GM13977 (cell line): ENCODE measurements at regions not wholly inside any gene's neighbourhood (a gene's known extent, or its start where the extent isn't known, plus 50 kb on each side); places are given as distances from the start of the nearest gene placed in this dataset.
"Not testable (repeated sequence)": the region's sequence is repeated elsewhere in the genome, so short reads cannot be mapped to it uniquely, and the experiment has no call there.

Experiments used
- DNase-seq: peaks from one replicate; pipeline ENCODE4 v3.0.0; 2012; ENCODE audit warnings: low spot score
- in situ Hi-C: fragments of 300-500 bp; cut with MboI; formaldehyde crosslinking; loops from one replicate; pipeline ENCODE4 v1.12.0; 2022; ENCODE audit warnings: low sequenced_read_pairs, low pct_unique_long_range_greater_than_20kb, mixed read lengths, inconsistent platforms; ENCODE audit not compliant: unreplicated experiment
- TF ChIP-seq, protein P1 (sequence below): IDR thresholded peaks from 2 replicates; pipeline ENCODE4 v1.5.1; 2012; ENCODE audit warnings: mild to moderate bottlenecking, control low read depth; ENCODE audit not compliant: insufficient read depth; ENCODE audit errors: extremely low read depth, missing control alignments

DNA sequence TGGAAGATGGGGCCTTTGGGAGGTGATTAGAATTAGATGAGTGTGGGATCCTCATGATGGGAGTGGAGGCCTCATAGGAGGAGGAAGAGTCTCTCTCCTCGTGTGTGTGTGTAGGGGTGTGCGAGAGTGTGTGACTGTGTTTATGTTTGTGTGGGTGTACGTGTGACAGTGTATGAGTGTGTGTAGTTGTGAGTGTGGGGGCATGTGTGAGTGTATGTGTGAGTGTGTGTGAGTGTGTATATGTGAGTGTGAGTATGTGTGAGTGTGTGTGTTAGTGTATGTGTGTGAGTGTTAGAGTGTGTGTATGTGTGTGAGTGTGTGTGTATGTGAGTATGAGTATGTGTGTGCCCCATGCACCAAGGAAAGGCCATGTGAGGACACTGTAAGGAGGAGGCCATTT lies 68.2 kb upstream of the SMIM15 start:
- in situ Hi-C loops = no loop called here
- DNase-seq = no peak
- TF ChIP-seq, protein P1, sequence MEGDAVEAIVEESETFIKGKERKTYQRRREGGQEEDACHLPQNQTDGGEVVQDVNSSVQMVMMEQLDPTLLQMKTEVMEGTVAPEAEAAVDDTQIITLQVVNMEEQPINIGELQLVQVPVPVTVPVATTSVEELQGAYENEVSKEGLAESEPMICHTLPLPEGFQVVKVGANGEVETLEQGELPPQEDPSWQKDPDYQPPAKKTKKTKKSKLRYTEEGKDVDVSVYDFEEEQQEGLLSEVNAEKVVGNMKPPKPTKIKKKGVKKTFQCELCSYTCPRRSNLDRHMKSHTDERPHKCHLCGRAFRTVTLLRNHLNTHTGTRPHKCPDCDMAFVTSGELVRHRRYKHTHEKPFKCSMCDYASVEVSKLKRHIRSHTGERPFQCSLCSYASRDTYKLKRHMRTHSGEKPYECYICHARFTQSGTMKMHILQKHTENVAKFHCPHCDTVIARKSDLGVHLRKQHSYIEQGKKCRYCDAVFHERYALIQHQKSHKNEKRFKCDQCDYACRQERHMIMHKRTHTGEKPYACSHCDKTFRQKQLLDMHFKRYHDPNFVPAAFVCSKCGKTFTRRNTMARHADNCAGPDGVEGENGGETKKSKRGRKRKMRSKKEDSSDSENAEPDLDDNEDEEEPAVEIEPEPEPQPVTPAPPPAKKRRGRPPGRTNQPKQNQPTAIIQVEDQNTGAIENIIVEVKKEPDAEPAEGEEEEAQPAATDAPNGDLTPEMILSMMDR = no peak

DNA sequence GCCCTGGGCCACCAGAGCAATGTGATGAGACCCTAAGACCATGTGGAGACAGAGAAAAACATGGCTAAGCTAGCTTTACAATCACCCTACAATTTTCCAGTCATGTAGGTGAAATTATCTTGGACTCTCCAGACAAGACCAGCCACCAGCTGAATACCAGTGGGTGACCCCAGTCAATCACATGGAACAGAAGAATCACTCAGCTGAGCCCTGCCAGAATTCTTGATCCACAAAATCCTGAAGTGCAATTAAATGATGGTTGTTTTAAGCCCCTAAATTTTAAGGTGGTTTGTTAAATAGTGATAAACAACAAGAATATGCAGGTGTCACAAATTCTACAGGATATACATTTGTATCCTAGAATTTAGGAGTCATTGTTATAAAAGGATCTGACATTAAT lies 69.5 kb upstream of the SMIM15 start:
- TF ChIP-seq, protein P1 = no peak
- DNase-seq = no peak
- in situ Hi-C loops = no loop called here

DNA sequence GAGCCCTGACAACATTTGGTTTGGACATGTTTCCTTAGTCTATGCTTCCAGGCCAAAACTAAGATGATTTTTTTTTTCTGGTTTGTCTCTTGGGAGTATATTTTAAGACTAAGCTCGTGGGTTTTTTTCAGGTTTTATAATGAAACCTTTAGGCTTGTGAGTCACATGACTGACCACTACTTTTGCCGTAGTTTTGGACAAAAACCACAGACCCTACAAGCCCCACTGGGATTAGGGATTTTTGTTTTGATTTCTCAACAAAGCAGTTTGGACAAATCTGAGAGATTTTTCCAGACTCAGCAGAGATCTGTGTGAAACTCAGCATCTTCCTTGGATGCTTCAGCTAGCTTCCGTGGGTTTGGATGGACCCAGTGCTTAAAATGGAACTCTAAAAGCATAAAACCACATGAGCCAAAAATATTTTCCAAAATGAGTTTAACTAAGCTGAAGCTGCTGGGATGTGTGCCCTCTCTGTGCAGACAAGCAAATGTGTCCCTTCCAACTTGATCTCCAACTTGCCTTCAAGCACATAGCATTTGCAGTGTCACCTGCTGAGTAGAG lies 70.3 kb upstream of the SMIM15 start:
- no peak for DNase-seq
- in situ Hi-C loops = no loop called here
- TF ChIP-seq, protein P1 = no peak

DNA sequence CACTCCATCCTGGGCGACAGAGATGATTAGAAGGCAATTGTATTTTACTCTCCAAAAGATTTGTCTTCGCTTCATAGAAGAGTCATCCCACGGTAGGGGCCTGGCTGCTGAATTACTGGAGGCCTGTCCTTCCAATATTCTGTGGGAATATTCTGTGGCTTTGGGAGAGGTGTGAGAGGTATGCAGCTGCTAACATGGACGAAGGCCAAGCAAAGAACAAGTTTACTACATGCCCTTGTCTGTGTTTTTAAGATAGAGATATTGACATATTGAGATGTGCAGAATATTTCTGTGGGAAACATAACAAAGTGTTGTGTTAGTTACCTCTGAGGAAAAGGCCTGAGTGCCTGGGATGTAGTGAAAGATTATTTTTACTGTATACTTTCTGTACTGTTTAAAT lies 71.8 kb upstream of the SMIM15 start:
- DNase-seq = no peak
- in situ Hi-C loops = no loop called here
- TF ChIP-seq, protein P1 = no peak

DNA sequence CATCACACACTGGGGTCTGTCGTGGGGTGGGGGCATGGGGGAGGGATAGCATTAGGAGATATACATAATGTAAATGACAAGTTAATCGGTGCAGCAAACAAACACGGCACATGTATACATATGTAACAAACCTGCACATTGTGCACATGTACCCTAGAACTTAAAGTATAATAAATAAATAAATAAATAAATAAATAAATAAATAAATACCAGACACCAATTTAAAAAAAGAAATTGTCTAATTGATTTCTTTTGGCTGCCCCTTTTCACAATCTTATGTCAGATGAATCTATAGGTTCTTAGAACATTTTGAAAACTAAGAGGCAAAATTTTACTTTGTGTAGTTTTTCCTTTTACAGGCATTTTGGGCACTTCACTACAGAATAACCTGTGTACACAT lies 74.4 kb upstream of the SMIM15 start:
- DNase-seq, in situ Hi-C loops: not testable (repeated sequence)

DNA sequence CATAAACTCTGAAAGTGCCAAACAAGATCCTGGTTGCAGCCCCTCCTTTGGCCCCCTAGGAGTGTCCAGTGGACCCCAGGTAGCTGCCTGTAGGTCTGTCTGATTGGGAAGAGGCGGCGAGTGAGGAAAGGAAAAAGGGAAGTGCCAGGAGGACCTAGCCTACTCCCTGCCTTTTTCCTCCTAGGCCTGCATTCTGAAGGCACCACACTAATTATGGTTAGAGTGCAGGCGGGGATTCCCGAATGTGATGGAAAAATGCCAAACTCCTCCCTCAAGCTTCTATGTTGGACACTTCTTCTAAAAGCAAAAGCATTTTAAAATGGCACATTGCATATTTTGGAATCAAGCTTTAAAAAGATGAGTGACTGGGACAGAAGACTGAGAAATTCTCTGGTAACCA lies 83.2 kb upstream of the SMIM15 start:
- in situ Hi-C loops = no loop called here
- TF ChIP-seq, protein P1 = no peak
- DNase-seq = no peak

DNA sequence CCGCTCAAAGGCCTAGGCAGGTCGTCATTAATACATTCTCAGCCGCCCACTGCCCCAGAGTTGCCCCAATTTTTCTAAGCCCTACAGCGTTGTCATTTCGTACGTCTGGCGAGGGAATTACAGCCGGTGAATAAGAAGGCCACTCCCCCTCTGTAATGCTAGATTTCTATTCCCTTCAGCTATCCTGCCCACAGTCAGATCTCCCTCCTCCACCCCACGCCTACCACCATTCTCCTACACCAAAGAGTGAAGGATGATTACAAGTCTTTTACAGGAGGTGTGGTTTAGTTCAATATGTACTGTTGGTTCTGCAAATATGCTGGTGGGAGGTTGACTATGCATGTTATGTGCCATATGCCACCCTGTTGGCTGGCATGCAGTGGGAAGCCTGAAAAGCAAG lies 83.7 kb upstream of the SMIM15 start:
- TF ChIP-seq, protein P1 = no peak
- no peak for DNase-seq
- in situ Hi-C loops = no loop called here
